ENCODE measurements at regions not wholly inside any gene's neighbourhood (a gene's known extent, or its start where the extent isn't known, plus 50 kb on each side); places are given as distances from the start of the nearest gene placed in this dataset.
"Not testable (repeated sequence)": the region's sequence is repeated elsewhere in the genome, so short reads cannot be mapped to it uniquely, and the experiment has no call there.

GRCh38 chr10:21285742-21286331 is 239.6 kb downstream of the SKIDA1 start:
- peak; percentile 98 for FAIRE-seq

GRCh38 chr10:21285207-21285606 is 240.3 kb downstream of the SKIDA1 start:
- no peak for FAIRE-seq

- no peak for FAIRE-seq
Observed at GRCh38 chr10:21284301-21284700, 241.2 kb downstream of the SKIDA1 start.

- not testable (repeated sequence) for FAIRE-seq
Observed at GRCh38 chr10:21283053-21283452, 242.4 kb downstream of the SKIDA1 start.

- peak; percentile 80 for FAIRE-seq
Observed at GRCh38 chr10:21281765-21282484, 243.6 kb downstream of the SKIDA1 start.

GRCh38 chr10:21280971-21281572 is 244.4 kb downstream of the SKIDA1 start:
- no peak for FAIRE-seq

GRCh38 chr10:21280037-21280436 is 245.4 kb downstream of the SKIDA1 start:
- FAIRE-seq = no peak

- FAIRE-seq = no peak
Observed at GRCh38 chr10:21279217-21279575, 246.3 kb downstream of the SKIDA1 start.

GRCh38 chr10:21278491-21279216 is 246.8 kb downstream of the SKIDA1 start:
- peak; percentile 94 for FAIRE-seq

GRCh38 chr10:21273400-21273968 is 252.0 kb downstream of the SKIDA1 start:
- no peak for FAIRE-seq

GRCh38 chr10:21272643-21273399 is 252.7 kb downstream of the SKIDA1 start:
- FAIRE-seq = no peak

GRCh38 chr10:21270976-21271375 is 254.5 kb downstream of the SKIDA1 start:
- FAIRE-seq = no peak

GRCh38 chr10:21269289-21269688 is 256.2 kb downstream of the SKIDA1 start:
- no peak for FAIRE-seq

GRCh38 chr10:21265622-21266021 is 259.9 kb downstream of the SKIDA1 start:
- no peak for FAIRE-seq

GRCh38 chr10:21264271-21264670 is 261.2 kb downstream of the SKIDA1 start:
- FAIRE-seq = no peak

GRCh38 chr10:21263839-21264238 is 261.6 kb downstream of the SKIDA1 start:
- no peak for FAIRE-seq

GRCh38 chr10:21263263-21263803 is 262.1 kb downstream of the SKIDA1 start:
- no peak for FAIRE-seq

- no peak for FAIRE-seq
Observed at GRCh38 chr10:21261842-21262294, 263.6 kb downstream of the SKIDA1 start.

- FAIRE-seq = no peak
Observed at GRCh38 chr10:21260506-21261149, 264.9 kb downstream of the SKIDA1 start.

- FAIRE-seq = no peak
Observed at GRCh38 chr10:21260066-21260465, 265.4 kb downstream of the SKIDA1 start.

GRCh38 chr10:21257919-21258318 is 267.6 kb downstream of the SKIDA1 start:
- FAIRE-seq = no peak

GRCh38 chr10:21257191-21257590 is 268.3 kb downstream of the SKIDA1 start:
- no peak for FAIRE-seq

Data from TTC549 (cell line).